ENCODE measurements at regions not wholly inside any gene's neighbourhood (a gene's known extent, or its start where the extent isn't known, plus 50 kb on each side); places are given as distances from the start of the nearest gene placed in this dataset.

DNA sequence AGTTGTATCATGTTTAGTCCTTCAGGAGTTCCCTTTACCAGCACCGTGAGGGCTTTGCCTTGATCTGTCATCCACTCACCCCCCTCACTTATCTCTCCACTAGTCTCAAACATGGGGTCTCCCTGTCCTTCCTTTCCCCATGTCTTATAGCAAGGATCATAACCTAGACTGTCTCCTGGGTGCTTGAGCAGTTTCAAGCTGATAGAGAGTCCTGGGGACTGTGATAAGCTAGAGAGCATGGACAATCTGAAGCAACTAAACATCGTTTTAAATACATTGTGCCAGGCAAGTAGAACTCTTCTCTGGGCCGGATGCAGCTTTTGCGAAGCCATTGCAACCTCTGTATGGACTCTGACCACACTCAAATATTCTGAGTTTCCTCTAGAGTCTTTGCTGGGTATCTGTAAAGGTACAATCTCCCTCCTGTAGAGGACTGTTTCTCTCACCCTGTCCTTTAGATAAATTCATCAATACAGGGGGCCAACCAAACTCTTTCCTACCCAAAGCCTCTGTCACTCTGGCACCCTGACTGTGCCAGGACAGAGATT is 684.6 kb upstream of the NR2F2 start:
- Histone ChIP-seq H2BK15ac (ENCODE audit: low read length) (no peak overlapping the region), H3K9me3 (ENCODE audit: insufficient read depth in 2 of 2, low read depth in 1 of 2, low read length in 1 of 2) (no peaks in the 10 kb centered on the region), H3K9ac (replicated peaks in 1 of 4; ENCODE audit: extremely low read depth in 1 of 4, low read depth in 3 of 4, low read length in 3 of 4) (no peak overlapping the region), H2AFZ (ENCODE audit: low read length) (no peak overlapping the region), H3K4ac (replicated peaks; ENCODE audit: insufficient read length, low read depth, low read length) (no peak overlapping the region), H4K91ac (replicated peaks; ENCODE audit: insufficient read length, low read length) (no peak overlapping the region), H3K79me2 (ENCODE audit: control insufficient read depth in 1 of 2, insufficient read depth in 2 of 2, low read length in 2 of 2) (no peaks in the 10 kb centered on the region), H3K79me1 (ENCODE audit: low read depth, low read length) (no peaks in the 10 kb centered on the region), H2BK5ac (ENCODE audit: low read depth, low read length) (no peak overlapping the region), H3K36me3 (ENCODE audit: control insufficient read depth in 2 of 4, insufficient read depth in 4 of 4, low read length in 3 of 4) (no peaks in the 10 kb centered on the region), H4K8ac (ENCODE audit: extremely low read depth, insufficient read depth, low read length) (no peak overlapping the region), H3K18ac (ENCODE audit: extremely low read depth, low read length) (no peak overlapping the region), H3K4me2 (ENCODE audit: insufficient read depth in 1 of 2, low read depth in 2 of 2, low read length in 2 of 2) (no peak overlapping the region), H3K23me2 (ENCODE audit: low read depth, low read length) (no peaks in the 10 kb centered on the region), H3K27ac (ENCODE audit: low read depth, low read length) (no peak overlapping the region), H3K14ac (ENCODE audit: insufficient read length) (no peak overlapping the region), H2BK120ac (replicated peaks; ENCODE audit: low read depth, low read length) (no peak overlapping the region), H2AK5ac (ENCODE audit: low read depth, low read length) (no peak overlapping the region), H3K56ac (replicated peaks; ENCODE audit: insufficient read length, low read depth, low read length) (no peak overlapping the region), H2BK12ac (ENCODE audit: low read depth, low read length) (no peak overlapping the region), H3K4me1 (replicated peaks in 1 of 4; ENCODE audit: control insufficient read depth in 3 of 4, insufficient read depth in 4 of 4, low read length in 3 of 4) (no peaks in the 10 kb centered on the region), H4K5ac (ENCODE audit: insufficient read length, low read depth, low read length) (no peak overlapping the region), H3K4me3 (ENCODE audit: extremely low read depth in 1 of 4, insufficient read depth in 2 of 4, low read depth in 3 of 4, low read length in 4 of 4) (no peak overlapping the region), H4K20me1 (replicated peaks in 1 of 2; ENCODE audit: control insufficient read depth in 1 of 2, insufficient read depth in 2 of 2, low read length in 2 of 2) (no peaks in the 10 kb centered on the region), H3K23ac (ENCODE audit: insufficient read length) (no peak overlapping the region), H2BK20ac (ENCODE audit: low read length) (no peak overlapping the region), H3K27me3 (replicated peaks in 1 of 4; ENCODE audit: control insufficient read depth in 3 of 4, extremely low read depth in 1 of 4, insufficient read depth in 3 of 4, low read length in 3 of 4) (no peaks in the 10 kb centered on the region)
- CTCF ChIA-PET (ENCODE audit: partially characterized antibody), result interaction anchor here (0.7 kb wide), 1 partner anchor 1658 kb away, joined by 3 read pairs; no protein-coding TSS in a partner anchor
- WGBS, 2 experiments (ENCODE audit: extremely low coverage in 1 of 2, insufficient coverage in 1 of 2, insufficient read length in 1 of 2, insufficient replicate concordance in 2 of 2, low coverage in 1 of 2, low lambda C conversion rate in 2 of 2, missing lambda C conversion rate in 1 of 2), result 87% methylated on average over 4 of the region's 4 CpGs; no CpG with 5 or more reads in 1 of the 2 experiments
- no peak for FAIRE-seq
- POLR2A ChIA-PET (ENCODE audit: partially characterized antibody), result no interaction called here
- no peak for DNase-seq (ENCODE audit: low read depth in 1 of 2, low spot score in 2 of 2)
- no peak for TF ChIP-seq NANOG (IDR thresholded peaks at IDR 0.05; ENCODE audit: insufficient read depth, low read depth, low read length, poor library complexity, severe bottlenecking)
- no peak for TF ChIP-seq SIX5 (IDR thresholded peaks at IDR 0.05; ENCODE audit: low read depth, low read length)
- TF ChIP-seq RNF2 (IDR thresholded peaks at IDR 0.05; ENCODE audit: borderline replicate concordance, low read depth, low read length, missing control alignments, poor library complexity, severe bottlenecking), result no peak
- no peak for TF ChIP-seq CTBP2 (IDR thresholded peaks at IDR 0.05; ENCODE audit: borderline replicate concordance, insufficient read depth, insufficient read length, low read length)

All from H1 (cell line).